ENCODE measurements at regions not wholly inside any gene's neighbourhood (a gene's known extent, or its start where the extent isn't known, plus 50 kb on each side); places are given as distances from the start of the nearest gene placed in this dataset.

DNA sequence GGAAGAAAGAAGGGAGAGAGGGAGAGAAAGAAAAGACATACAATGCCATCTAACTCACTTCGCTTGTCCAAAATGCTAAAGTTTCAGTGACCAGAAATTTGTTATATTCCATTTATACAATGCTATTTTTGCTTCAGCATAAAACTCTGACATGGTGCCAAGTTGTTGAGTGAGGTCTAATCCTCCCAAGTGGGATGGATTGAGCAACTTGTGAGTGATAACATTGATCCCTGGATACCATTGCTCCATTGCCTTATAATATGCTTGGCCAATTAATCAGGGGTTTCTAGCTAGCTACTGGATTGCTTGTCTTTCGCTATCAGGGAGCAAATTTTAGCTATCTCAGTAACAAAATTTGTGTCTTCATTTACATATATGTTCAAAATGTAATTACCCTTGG lies 615.6 kb upstream of the DPPA4 start:
- Histone ChIP-seq H2BK20ac (ENCODE audit: low read depth, low read length, poor library complexity, severe bottlenecking) (no peak overlapping the region), H2BK12ac (ENCODE audit: insufficient read length, low read depth, low read length) (no peak overlapping the region), H2AFZ (ENCODE audit: low read length) (no peak overlapping the region), H3K23me2 (ENCODE audit: insufficient read length, low read depth, low read length, poor library complexity, severe bottlenecking) (no peaks in the 10 kb centered on the region), H4K5ac (ENCODE audit: insufficient read length, low read depth, low read length) (no peak overlapping the region), H3K4me2 (ENCODE audit: insufficient read depth, insufficient read length, low read length) (no peak overlapping the region), H3K79me1 (ENCODE audit: insufficient read depth, low read depth, low read length, poor library complexity, severe bottlenecking) (no peaks in the 10 kb centered on the region), H3K9ac (ENCODE audit: extremely low read depth, insufficient read length, low read length) (no peak overlapping the region), H3K79me2 (ENCODE audit: insufficient read depth, low read length) (no peaks in the 10 kb centered on the region), H3T11ph (ENCODE audit: low read length) (no peak overlapping the region), H2BK15ac (ENCODE audit: low read depth, low read length) (no peak overlapping the region), H3K56ac (ENCODE audit: insufficient read length, low read depth, low read length) (no peak overlapping the region), H3K23ac (ENCODE audit: insufficient read length, low read depth, low read length) (no peak overlapping the region), H3K4me1 (ENCODE audit: insufficient read depth, low read length) (no peaks in the 10 kb centered on the region), H3K4ac (ENCODE audit: low read depth, low read length) (no peak overlapping the region), H3K18ac (ENCODE audit: insufficient read length, low read depth, low read length) (no peak overlapping the region), H3K9me3 (ENCODE audit: control insufficient read depth, low read depth, low read length) (no peaks in the 10 kb centered on the region), H3K27me3 (ENCODE audit: insufficient read depth, low read length) (no peaks in the 10 kb centered on the region), H2BK120ac (ENCODE audit: low read depth, low read length, poor library complexity, severe bottlenecking) (no peak overlapping the region), H4K91ac (ENCODE audit: insufficient read length, low read depth, low read length) (no peak overlapping the region), H3K27ac (ENCODE audit: insufficient read length, low read depth, low read length) (no peak overlapping the region), H4K8ac (replicated peaks; ENCODE audit: insufficient read length, low read depth, low read length) (no peak overlapping the region), H2AK5ac (ENCODE audit: insufficient read length, low read length) (no peak overlapping the region), H4K20me1 (ENCODE audit: control insufficient read depth, insufficient read depth, insufficient read length) (no peaks in the 10 kb centered on the region), H3K14ac (ENCODE audit: insufficient read depth, low read length) (no peak overlapping the region), H2BK5ac (ENCODE audit: insufficient read length, low read length) (no peak overlapping the region)
- Mint-ChIP-seq H3K27me3 (ENCODE audit: low read depth) (no peaks in the 10 kb centered on the region), H3K4me1 (no peaks in the 10 kb centered on the region), H3K27ac (no peak overlapping the region), H3K9me3 (no peaks in the 10 kb centered on the region), H3K36me3 (ENCODE audit: insufficient read depth in 1 of 3, low read depth in 3 of 3) (no peaks in the 10 kb centered on the region), H3K4me3 (no peak overlapping the region)
- DNase-seq, result no peak
- no peak for TF ChIP-seq CTCF (conservative IDR thresholded peaks at IDR 0.05)
- no CpG with 5 or more reads among the region's 2 CpGs for WGBS (ENCODE audit: extremely low coverage, insufficient read length, low lambda C conversion rate)

Measured in H9 (cell line).